Spinal cord (tissue), 9 donors: ENCODE measurements at regions not wholly inside any gene's neighbourhood (a gene's known extent, or its start where the extent isn't known, plus 50 kb on each side); places are given as distances from the start of the nearest gene placed in this dataset.
A peak's percentile ranks its signal among the peaks of the same experiment; 100 is the strongest.

Experiments used
- DNase-seq, 6 donors: peaks; one replicate each; pipeline versions ENCODE4 v3.0.0 to v3.0.0-alpha.2; 2013 to 2015; ENCODE audit warnings: low spot score in 6 of 6, low read depth in 4 of 6
- H3K27ac ChIP-seq: one replicate; pipeline ENCODE4 v1.5.1; 2013; ENCODE audit warnings: low read depth, low read length, control low read depth
- H3K27me3 ChIP-seq: one replicate; pipeline ENCODE4 v1.6.1; 2013; ENCODE audit warnings: low read length; ENCODE audit not compliant: control insufficient read depth, insufficient read depth
- H3K36me3 ChIP-seq: one replicate; pipeline ENCODE4 v1.6.1; 2013; ENCODE audit warnings: low read length; ENCODE audit not compliant: control insufficient read depth, insufficient read depth
- H3K4me1 ChIP-seq: one replicate; pipeline ENCODE4 v1.6.1; 2013; ENCODE audit warnings: low read length; ENCODE audit not compliant: control insufficient read depth, insufficient read depth
- H3K4me3 ChIP-seq: one replicate; pipeline ENCODE4 v1.5.1; 2013; ENCODE audit warnings: low read depth, low read length, control low read depth
- H3K9me3 ChIP-seq: one replicate; pipeline ENCODE4 v1.6.1; 2013; ENCODE audit warnings: low read length; ENCODE audit not compliant: control insufficient read depth, insufficient read depth
- WGBS: methylation state at CpG from one replicate; pipeline ENCODE4 v1.1.5; 2013; ENCODE audit warnings: missing lambda C conversion rate; ENCODE audit not compliant: insufficient coverage; 5-methylcytosine and 5-hydroxymethylcytosine counted together
- donor health status: healthy.

- H3K4me3 ChIP-seq = no peak overlapping the region
- H3K27me3 ChIP-seq = no peaks in the 10 kb centered on the region
- WGBS = no CpG with 5 or more reads among the region's 3 CpGs
- no peaks in the 10 kb centered on the region for H3K36me3 ChIP-seq
- H3K27ac ChIP-seq = no peak overlapping the region
- DNase-seq = no peak
- no peaks in the 10 kb centered on the region for H3K9me3 ChIP-seq
- H3K4me1 ChIP-seq = no peaks in the 10 kb centered on the region
These were observed 393.1 kb downstream of the TMEM135 start for GRCh38 chr11:87430821-87431220.

DNA sequence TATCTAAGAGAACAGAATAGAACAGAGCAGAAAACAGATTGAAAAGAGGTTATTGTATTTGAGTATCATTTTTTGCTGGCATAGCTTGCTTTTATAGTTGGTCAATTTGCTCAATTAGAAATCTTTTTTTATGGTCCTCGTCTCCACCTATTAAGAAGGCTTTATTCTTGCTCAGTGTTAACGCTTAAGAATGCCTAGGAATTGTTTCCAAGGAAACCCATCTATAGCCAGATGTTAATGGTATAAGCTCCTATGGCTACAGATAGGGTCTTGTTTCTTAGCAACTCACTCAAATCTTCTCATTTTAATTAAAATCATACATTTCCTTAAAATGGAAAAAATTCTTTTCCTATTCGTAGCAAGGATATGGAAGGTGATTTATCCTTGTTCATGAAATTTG lies 392.3 kb downstream of the TMEM135 start:
- peak in 2 of 6 donors; percentile 27 to 88 for DNase-seq
- no peak overlapping the region for H3K4me3 ChIP-seq
- no CpG with 5 or more reads among the region's 3 CpGs for WGBS
- H3K27ac ChIP-seq = no peak overlapping the region
- no peaks in the 10 kb centered on the region for H3K9me3 ChIP-seq
- H3K36me3 ChIP-seq = no peaks in the 10 kb centered on the region
- H3K27me3 ChIP-seq = no peaks in the 10 kb centered on the region
- no peaks in the 10 kb centered on the region for H3K4me1 ChIP-seq

DNA sequence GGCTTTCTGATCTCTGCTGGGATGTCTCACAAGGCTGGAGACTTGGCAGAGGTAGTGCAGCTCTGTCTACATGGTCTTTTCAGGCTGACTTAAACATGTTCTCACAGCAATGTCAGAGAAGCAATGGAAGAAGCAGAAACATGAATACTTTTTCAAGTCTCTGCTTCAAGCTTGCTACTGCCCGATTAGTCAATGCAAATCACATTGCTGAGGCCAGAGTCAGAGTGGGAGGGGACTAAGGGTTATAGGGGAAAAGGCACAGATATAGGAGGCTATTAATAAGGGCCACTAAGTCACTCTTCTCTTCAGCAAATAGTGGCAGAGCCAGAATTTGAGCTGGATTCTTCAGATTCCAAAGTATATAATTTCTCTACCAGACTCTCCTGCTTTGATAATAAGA lies 390.5 kb downstream of the TMEM135 start:
- Histone ChIP-seq H3K27me3 (no peaks in the 10 kb centered on the region), H3K27ac (no peak overlapping the region), H3K4me1 (no peaks in the 10 kb centered on the region), H3K9me3 (no peaks in the 10 kb centered on the region), H3K4me3 (no peak overlapping the region), H3K36me3 (no peaks in the 10 kb centered on the region)
- no CpG with 5 or more reads among the region's 1 CpG for WGBS
- no peak for DNase-seq

GRCh38 chr11:87425943-87426342 lies 388.2 kb downstream of the TMEM135 start:
- Histone ChIP-seq H3K27ac (no peak overlapping the region), H3K27me3 (no peaks in the 10 kb centered on the region), H3K4me1 (no peaks in the 10 kb centered on the region), H3K9me3 (no peaks in the 10 kb centered on the region), H3K4me3 (no peak overlapping the region), H3K36me3 (no peaks in the 10 kb centered on the region)
- DNase-seq = no peak
- 100% methylated on average over 1 of the region's 1 CpG for WGBS

GRCh38 chr11:87425391-87425790 lies 387.7 kb downstream of the TMEM135 start:
- WGBS = 86% methylated on average over 3 of the region's 5 CpGs
- H3K9me3 ChIP-seq = no peaks in the 10 kb centered on the region
- no peak overlapping the region for H3K27ac ChIP-seq
- H3K4me3 ChIP-seq = no peak overlapping the region
- H3K36me3 ChIP-seq = no peaks in the 10 kb centered on the region
- no peaks in the 10 kb centered on the region for H3K27me3 ChIP-seq
- DNase-seq = no peak
- H3K4me1 ChIP-seq = no peaks in the 10 kb centered on the region

- H3K4me3 ChIP-seq = no peak overlapping the region
- H3K9me3 ChIP-seq = no peaks in the 10 kb centered on the region
- peak in 1 of 6 donors; percentile 37 for DNase-seq
- no peak overlapping the region for H3K27ac ChIP-seq
- no peaks in the 10 kb centered on the region for H3K36me3 ChIP-seq
- no CpG with 5 or more reads among the region's 3 CpGs for WGBS
- no peaks in the 10 kb centered on the region for H3K4me1 ChIP-seq
- no peaks in the 10 kb centered on the region for H3K27me3 ChIP-seq
These were observed 385.4 kb downstream of the TMEM135 start for GRCh38 chr11:87423161-87423560.

GRCh38 chr11:87422566-87422965 lies 384.8 kb downstream of the TMEM135 start:
- Histone ChIP-seq H3K36me3 (no peaks in the 10 kb centered on the region), H3K4me3 (no peak overlapping the region), H3K4me1 (no peaks in the 10 kb centered on the region), H3K27me3 (no peaks in the 10 kb centered on the region), H3K9me3 (no peaks in the 10 kb centered on the region), H3K27ac (no peak overlapping the region)
- WGBS = 88% methylated on average over 1 of the region's 3 CpGs
- DNase-seq = no peak

- H3K36me3 ChIP-seq = no peaks in the 10 kb centered on the region
- H3K4me1 ChIP-seq = no peaks in the 10 kb centered on the region
- H3K4me3 ChIP-seq = no peak overlapping the region
- no peaks in the 10 kb centered on the region for H3K9me3 ChIP-seq
- H3K27ac ChIP-seq = no peak overlapping the region
- no CpG with 5 or more reads among the region's 2 CpGs for WGBS
- DNase-seq = peak in 3 of 6 donors; percentile 15 to 73 (median 38)
- H3K27me3 ChIP-seq = no peaks in the 10 kb centered on the region
These were observed 383.7 kb downstream of the TMEM135 start for GRCh38 chr11:87421422-87421821.

DNA sequence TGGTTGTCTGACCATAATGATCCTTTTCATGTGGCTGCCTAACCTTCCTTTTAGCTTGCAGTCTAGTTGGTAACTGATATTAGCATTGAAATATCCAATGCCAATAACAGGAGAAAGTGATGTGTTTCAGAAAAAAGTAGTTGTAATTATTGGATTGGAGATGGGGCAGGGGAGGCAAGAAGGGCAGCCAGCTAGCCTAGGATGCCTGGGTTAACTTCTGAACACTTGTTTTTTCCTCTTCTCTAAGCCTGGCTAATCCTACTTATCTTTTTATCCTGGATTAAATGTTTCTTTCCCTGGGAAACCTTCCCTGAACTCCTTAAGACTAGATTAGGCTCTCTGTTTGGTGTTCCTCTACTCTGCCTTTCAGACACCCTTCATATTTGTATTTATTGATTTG lies 380.2 kb downstream of the TMEM135 start:
- H3K4me3 ChIP-seq = no peak overlapping the region
- no peak for DNase-seq
- no peaks in the 10 kb centered on the region for H3K4me1 ChIP-seq
- no peak overlapping the region for H3K27ac ChIP-seq
- no peaks in the 10 kb centered on the region for H3K9me3 ChIP-seq
- no peaks in the 10 kb centered on the region for H3K27me3 ChIP-seq
- H3K36me3 ChIP-seq = no peaks in the 10 kb centered on the region

DNA sequence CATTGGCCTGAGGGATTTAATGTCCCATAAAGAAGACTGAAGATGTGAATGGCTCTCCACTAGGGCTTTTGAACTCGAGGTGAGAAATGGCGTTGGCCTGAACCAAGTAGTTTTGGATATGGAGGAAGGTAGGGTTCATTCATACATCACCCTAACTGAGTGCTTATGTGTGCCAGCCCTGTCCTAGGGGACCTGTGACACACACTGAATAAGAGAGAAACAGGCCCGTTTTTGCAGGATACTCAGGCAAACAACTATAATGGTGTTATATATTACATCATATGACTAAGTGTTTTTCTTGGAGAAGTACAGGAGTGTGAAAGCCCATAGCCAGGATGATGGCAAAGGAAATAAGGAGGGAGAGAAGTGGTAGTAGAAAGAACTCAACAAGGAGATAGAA lies 368.1 kb downstream of the TMEM135 start:
- no CpG with 5 or more reads among the region's 3 CpGs for WGBS
- no peak for DNase-seq

More for the DNA sequence above, 368.1 kb downstream of the TMEM135 start:
- Histone ChIP-seq H3K4me3 (no peak overlapping the region), H3K27ac (no peak overlapping the region), H3K9me3 (no peaks in the 10 kb centered on the region), H3K36me3 (no peaks in the 10 kb centered on the region), H3K27me3 (no peaks in the 10 kb centered on the region), H3K4me1 (no peaks in the 10 kb centered on the region)
